SU-DHL-6 (cell line): ENCODE measurements at regions not wholly inside any gene's neighbourhood (a gene's known extent, or its start where the extent isn't known, plus 50 kb on each side); places are given as distances from the start of the nearest gene placed in this dataset.
"Not testable (repeated sequence)": the region's sequence is repeated elsewhere in the genome, so short reads cannot be mapped to it uniquely, and the experiment has no call there.

Experiments used
- H2AFZ ChIP-seq: fragments of 200-600 bp; sonication (generic); 2 replicates; pipeline ENCODE4 v1.6.1; 2014; ENCODE audit warnings: low read depth, mild to moderate bottlenecking, moderate library complexity, mixed read lengths, antibody characterized with exemption, low read length; ENCODE audit not compliant: severe bottlenecking
- H3F3A ChIP-seq: fragments of 200-600 bp; shearing (Covaris generic); 2 replicates; pipeline ENCODE4 v1.6.0; 2016; ENCODE audit warnings: antibody characterized with exemption, mild to moderate bottlenecking; ENCODE audit not compliant: insufficient read depth
- H3K27ac ChIP-seq: fragments of 200-600 bp; sonication (generic); 2 replicates; pipeline ENCODE4 v1.5.1; 2016; ENCODE audit warnings: low read depth, mild to moderate bottlenecking, low read length, moderate library complexity, mixed read lengths
- H3K27me3 ChIP-seq: fragments of 200-600 bp; sonication (generic), shearing (Covaris generic); 2 replicates; pipeline ENCODE4 v1.6.0; 2014; ENCODE audit warnings: mild to moderate bottlenecking, low read length
- H3K36me3 ChIP-seq: fragments of 200-600 bp; sonication (generic); 2 replicates; pipeline ENCODE4 v1.6.1; 2014; ENCODE audit warnings: mild to moderate bottlenecking, low read length, mixed read lengths
- H3K4me2 ChIP-seq: fragments of 300-600, 200-600 bp; shearing (Covaris generic), sonication (generic); 2 replicates; pipeline ENCODE4 v1.6.0; 2014; ENCODE audit warnings: low read length, low read depth, mild to moderate bottlenecking; ENCODE audit not compliant: poor library complexity, severe bottlenecking
- H3K4me3 ChIP-seq: fragments of 200-600 bp; sonication (generic); 2 replicates; pipeline ENCODE4 v1.5.1; 2014; ENCODE audit warnings: antibody characterized with exemption, low read length, mild to moderate bottlenecking, mixed read lengths; ENCODE audit not compliant: insufficient read depth, poor library complexity, severe bottlenecking
- H3K79me2 ChIP-seq: fragments of 200-600 bp; sonication (generic); 2 replicates; pipeline ENCODE4 v1.6.1; 2014; ENCODE audit warnings: mild to moderate bottlenecking, low read length, moderate library complexity; ENCODE audit not compliant: insufficient read depth
- H3K9ac ChIP-seq: fragments of 200-600 bp; sonication (generic); 2 replicates; pipeline ENCODE4 v1.7.0; 2014; ENCODE audit warnings: mild to moderate bottlenecking, low read length
- H3K9me2 ChIP-seq: fragments of 200-600 bp; sonication (generic); replicated peaks from 2 replicates; pipeline ENCODE4 v1.6.1; 2014; ENCODE audit warnings: low read length; ENCODE audit not compliant: insufficient read depth
- H3K9me3 ChIP-seq: fragments of 200-600 bp; sonication (generic); 2 replicates; pipeline ENCODE4 v1.6.1; 2014; ENCODE audit warnings: low read length, mixed read lengths; ENCODE audit not compliant: insufficient read depth
- H4K20me1 ChIP-seq: fragments of 200-600 bp; sonication (generic); 2 replicates; pipeline ENCODE4 v1.6.1; 2014; ENCODE audit warnings: low read depth, mild to moderate bottlenecking, antibody characterized with exemption, low read length, moderate library complexity, mixed read lengths
- EZH2phosphoT487 ChIP-seq: fragments of 200-600 bp; sonication (generic), shearing (Covaris generic); conservative IDR thresholded peaks from 2 replicates; pipeline ENCODE4 v1.6.1; 2018; ENCODE audit warnings: mild to moderate bottlenecking, antibody characterized with exemption, low read length, moderate library complexity, mixed read lengths
- TF ChIP-seq, protein P1 (sequence below): fragments of 200-600 bp; sonication (generic); IDR thresholded peaks from one replicate; pipeline ENCODE4 v1.5.1; 2017; ENCODE audit warnings: antibody characterized with exemption, mild to moderate bottlenecking, low read length, moderate library complexity; ENCODE audit not compliant: insufficient read depth, poor library complexity, severe bottlenecking

GRCh38 chr14:105688664-105689221 lies 162.4 kb downstream of the TMEM121 start:
- H3K36me3 ChIP-seq = not testable (repeated sequence)

GRCh38 chr14:105689722-105690121 lies 163.3 kb downstream of the TMEM121 start:
- Histone ChIP-seq H3F3A (peaks cover 41% of the 10 kb centered on the region), H3K27ac (peak overlapping the region; percentile 99), H3K9ac (peak overlapping the region; percentile 71; the same call in 1 of the 2 replicates), H4K20me1 (no peaks in the 10 kb centered on the region), H3K4me2 (peak overlapping the region; percentile 43), H3K9me2 (no peaks in the 10 kb centered on the region), H3K27me3 (no peaks in the 10 kb centered on the region), H3K36me3 (no peaks in the 10 kb centered on the region), H3K79me2 (peaks cover 14% of the 10 kb centered on the region; the same call in 1 of the 2 replicates), H2AFZ (no peak overlapping the region), H3K4me3 (no peak overlapping the region), H3K9me3 (no peaks in the 10 kb centered on the region)
- TF ChIP-seq, protein P1, sequence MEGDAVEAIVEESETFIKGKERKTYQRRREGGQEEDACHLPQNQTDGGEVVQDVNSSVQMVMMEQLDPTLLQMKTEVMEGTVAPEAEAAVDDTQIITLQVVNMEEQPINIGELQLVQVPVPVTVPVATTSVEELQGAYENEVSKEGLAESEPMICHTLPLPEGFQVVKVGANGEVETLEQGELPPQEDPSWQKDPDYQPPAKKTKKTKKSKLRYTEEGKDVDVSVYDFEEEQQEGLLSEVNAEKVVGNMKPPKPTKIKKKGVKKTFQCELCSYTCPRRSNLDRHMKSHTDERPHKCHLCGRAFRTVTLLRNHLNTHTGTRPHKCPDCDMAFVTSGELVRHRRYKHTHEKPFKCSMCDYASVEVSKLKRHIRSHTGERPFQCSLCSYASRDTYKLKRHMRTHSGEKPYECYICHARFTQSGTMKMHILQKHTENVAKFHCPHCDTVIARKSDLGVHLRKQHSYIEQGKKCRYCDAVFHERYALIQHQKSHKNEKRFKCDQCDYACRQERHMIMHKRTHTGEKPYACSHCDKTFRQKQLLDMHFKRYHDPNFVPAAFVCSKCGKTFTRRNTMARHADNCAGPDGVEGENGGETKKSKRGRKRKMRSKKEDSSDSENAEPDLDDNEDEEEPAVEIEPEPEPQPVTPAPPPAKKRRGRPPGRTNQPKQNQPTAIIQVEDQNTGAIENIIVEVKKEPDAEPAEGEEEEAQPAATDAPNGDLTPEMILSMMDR = no peak
- TF ChIP-seq EZH2phosphoT487 = no peak

More at GRCh38 chr14:105688664-105689221, 162.4 kb downstream of the TMEM121 start:
- Histone ChIP-seq H3K9ac (peak overlapping the region; percentile 10; the same call in 1 of the 2 replicates), H3K79me2 (peaks cover 12% of the 10 kb centered on the region; the same call in 1 of the 2 replicates), H3K27ac (peak overlapping the region; percentile 94), H3F3A (peaks cover 33% of the 10 kb centered on the region), H3K4me2 (peak overlapping the region; percentile 32)
- H4K20me1 ChIP-seq, H3K9me3 ChIP-seq, H2AFZ ChIP-seq, H3K27me3 ChIP-seq, H3K4me3 ChIP-seq, H3K9me2 ChIP-seq: not testable (repeated sequence)

GRCh38 chr14:105690671-105691070 lies 164.3 kb downstream of the TMEM121 start:
- Histone ChIP-seq H3K4me2 (peak overlapping the region; percentile 43), H3K9ac (peak overlapping the region; percentile 71)

GRCh38 chr14:105691321-105692109 lies 165.1 kb downstream of the TMEM121 start:
- peak overlapping the region; percentile 71 for H3K9ac ChIP-seq
- peak overlapping the region; percentile 99 for H3K27ac ChIP-seq
- H3K4me2 ChIP-seq = peak overlapping the region; percentile 59

More at GRCh38 chr14:105690671-105691070, 164.3 kb downstream of the TMEM121 start:
- Histone ChIP-seq H2AFZ (no peak overlapping the region), H3K36me3 (no peaks in the 10 kb centered on the region), H3K4me3 (no peak overlapping the region), H3K27me3 (no peaks in the 10 kb centered on the region), H3K27ac (peak overlapping the region; percentile 99), H3F3A (peaks cover 41% of the 10 kb centered on the region), H3K9me3 (no peaks in the 10 kb centered on the region), H4K20me1 (no peaks in the 10 kb centered on the region), H3K9me2 (no peaks in the 10 kb centered on the region), H3K79me2 (peaks cover 17% of the 10 kb centered on the region; the same call in 1 of the 2 replicates)
- TF ChIP-seq, protein P1 = no peak
- TF ChIP-seq EZH2phosphoT487 = no peak

DNA sequence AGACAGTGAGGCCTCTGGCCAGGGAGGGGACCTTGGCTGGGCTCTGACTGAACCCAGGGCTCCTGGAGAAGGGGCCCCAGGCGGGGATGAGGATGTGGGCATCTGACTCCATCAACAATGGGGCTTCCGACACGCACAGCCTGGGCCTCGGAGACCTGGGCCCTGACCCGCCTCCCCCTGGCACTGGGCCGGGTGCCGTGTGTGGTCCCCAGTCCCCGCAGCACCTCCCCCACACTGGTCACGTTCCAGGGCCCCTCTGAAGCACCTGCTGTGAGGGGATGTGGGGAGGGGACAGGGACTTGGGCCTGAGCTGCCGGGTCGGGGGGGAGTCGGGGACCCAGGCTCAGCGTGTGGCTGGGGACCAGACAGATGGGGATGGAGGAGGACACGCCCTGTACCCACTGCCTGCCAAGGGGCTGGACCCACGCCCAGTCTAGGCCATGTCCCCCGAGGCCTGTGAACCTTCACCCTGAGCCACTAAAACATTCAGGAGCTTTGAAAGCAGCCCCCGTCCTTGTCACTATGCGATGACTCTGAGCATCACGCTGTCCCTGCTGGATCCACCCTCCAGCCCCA lies 165.8 kb downstream of the TMEM121 start:
- H3K9ac ChIP-seq = peak overlapping the region; percentile 71
- peak overlapping the region; percentile 99 for H3K27ac ChIP-seq
- not testable (repeated sequence) for H3K9me3 ChIP-seq, H4K20me1 ChIP-seq, H3K36me3 ChIP-seq, H3K4me3 ChIP-seq, H3K27me3 ChIP-seq, H3K9me2 ChIP-seq, H2AFZ ChIP-seq
- H3K4me2 ChIP-seq = peak overlapping the region; percentile 59
- peaks cover 17% of the 10 kb centered on the region; the same call in 1 of the 2 replicates for H3K79me2 ChIP-seq
- peaks cover 41% of the 10 kb centered on the region for H3F3A ChIP-seq

More at GRCh38 chr14:105691321-105692109, 165.1 kb downstream of the TMEM121 start:
- not testable (repeated sequence) for H4K20me1 ChIP-seq, H3K9me2 ChIP-seq, H3K4me3 ChIP-seq, H3K27me3 ChIP-seq, H3K36me3 ChIP-seq, H2AFZ ChIP-seq, H3K9me3 ChIP-seq
- peaks cover 17% of the 10 kb centered on the region; the same call in 1 of the 2 replicates for H3K79me2 ChIP-seq
- peaks cover 41% of the 10 kb centered on the region for H3F3A ChIP-seq
